GM18517 (cell line): ENCODE measurements at regions not wholly inside any gene's neighbourhood (a gene's known extent, or its start where the extent isn't known, plus 50 kb on each side); places are given as distances from the start of the nearest gene placed in this dataset.

Source experiments
- ATAC-seq: cut with Tn5 transposase; IDR thresholded peaks from one replicate; pipeline ENCODE4 v1.9.1; 2021; ENCODE audit warnings: mild to moderate bottlenecking, moderate library complexity; ENCODE audit not compliant: unreplicated experiment

DNA sequence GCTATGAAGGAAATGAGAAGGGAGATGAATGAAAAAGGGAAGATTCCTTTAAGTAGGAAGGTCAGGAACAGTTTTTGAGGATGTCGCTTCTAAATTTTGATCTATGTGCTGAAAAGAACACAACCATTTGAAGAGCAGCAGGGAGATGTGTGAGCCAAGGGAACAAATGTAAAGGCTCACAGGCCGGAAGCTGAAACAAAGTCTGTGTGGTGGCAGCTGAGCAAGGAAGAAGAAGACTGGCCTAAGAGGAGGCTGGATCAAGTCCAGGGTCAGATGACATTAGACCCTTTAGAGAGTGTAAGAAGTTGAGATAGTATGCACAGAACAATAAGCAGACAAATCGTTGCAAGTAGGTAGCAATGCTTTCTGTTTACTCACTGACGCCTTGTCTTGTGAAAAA lies 1631.4 kb upstream of the TENM4 start:
- ATAC-seq, result no peak

DNA sequence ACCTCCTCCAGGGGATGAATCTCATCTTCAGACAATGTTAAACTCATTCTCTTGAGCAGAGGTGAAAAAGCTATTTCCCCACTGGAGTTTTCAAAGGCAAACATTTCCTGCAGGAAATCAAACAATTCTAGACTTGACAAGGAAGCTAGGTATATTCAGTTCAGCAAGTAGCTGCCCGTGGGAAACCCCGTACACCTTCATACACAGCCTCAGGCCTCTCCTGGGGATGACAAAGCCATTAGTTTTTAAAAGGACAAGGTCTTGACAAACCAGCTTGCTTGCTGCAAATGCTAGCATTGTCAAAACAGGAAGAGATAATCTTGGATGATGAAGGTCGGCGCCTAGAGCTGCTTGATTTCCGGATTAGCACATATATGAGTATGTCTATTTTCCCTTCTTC lies 1630.8 kb upstream of the TENM4 start:
- ATAC-seq, result no peak

DNA sequence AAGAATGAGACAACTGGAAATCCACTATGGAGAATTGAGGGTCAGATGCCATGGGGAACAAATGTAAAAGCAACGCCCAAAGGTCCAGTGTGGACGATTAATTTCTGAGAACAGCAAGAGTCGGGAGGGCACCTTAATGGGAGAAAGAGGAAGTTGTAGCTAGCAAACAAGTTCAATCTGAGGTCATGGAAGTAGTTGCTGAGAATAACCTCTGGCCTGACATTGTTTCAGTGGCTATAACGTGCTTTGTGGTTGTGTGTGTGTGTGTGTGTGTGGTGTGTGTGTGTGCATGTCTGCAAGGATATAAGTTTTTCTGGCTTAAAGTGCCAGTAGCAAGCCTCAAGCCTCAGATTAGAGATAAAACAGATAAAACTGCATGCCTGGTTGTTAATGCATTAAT lies 1630.1 kb upstream of the TENM4 start:
- ATAC-seq, result no peak

DNA sequence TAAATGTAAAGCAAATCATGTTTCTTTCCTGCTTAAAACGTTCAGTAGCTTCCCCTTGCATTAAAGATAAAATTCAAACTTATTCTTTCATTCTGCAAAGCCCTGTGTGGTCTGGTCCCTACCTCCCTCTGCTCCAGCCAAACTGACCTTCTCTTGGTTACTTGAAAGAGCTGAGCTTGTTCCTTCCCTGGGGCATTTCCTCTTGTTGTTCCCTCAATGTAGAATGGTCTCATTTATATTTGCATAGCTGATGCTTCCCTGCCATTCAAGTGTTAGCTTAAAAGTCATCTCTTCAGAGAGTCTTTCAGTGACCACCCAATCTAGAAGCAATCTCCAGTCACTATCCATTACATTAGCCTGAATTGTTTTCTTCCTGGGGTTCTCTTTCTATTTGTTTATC lies 1618.5 kb upstream of the TENM4 start:
- no peak for ATAC-seq

DNA sequence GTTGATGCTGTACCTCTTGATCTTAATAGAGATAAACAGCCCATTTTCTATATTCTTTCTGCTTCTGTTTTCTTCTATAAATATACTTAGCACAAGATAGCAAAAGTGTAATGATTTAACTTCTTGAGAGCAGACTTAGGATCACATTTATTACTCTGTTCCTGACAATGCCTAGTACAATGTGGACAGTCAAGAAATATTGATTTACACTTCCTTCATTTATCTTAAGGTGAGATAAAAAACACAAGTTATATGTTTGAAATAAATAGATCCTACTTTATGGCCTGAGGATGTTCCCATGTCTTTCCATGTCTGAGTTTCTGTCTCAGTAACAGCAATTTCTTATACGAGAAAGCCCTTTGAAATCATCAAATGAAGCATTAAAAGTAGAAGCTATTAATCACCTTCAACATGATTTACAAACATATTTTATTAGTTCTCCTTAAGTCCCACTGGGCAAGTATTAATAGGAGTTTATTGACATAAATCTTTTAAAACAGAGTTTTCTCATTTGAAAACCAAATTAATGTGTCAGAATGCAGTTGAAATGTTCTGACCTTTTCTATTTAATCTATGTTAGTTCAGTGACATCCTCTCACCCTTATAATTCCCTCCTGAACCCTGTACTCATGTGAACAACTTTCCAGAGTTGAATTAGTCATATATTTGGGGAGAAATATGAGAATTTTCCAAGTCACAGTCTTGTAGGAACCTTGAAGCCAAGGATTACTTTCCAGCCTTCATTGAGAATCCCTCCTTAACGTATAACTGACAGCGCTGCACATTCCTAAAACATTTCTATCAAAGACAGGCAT lies 1611.7 kb upstream of the TENM4 start:
- ATAC-seq, result no peak

DNA sequence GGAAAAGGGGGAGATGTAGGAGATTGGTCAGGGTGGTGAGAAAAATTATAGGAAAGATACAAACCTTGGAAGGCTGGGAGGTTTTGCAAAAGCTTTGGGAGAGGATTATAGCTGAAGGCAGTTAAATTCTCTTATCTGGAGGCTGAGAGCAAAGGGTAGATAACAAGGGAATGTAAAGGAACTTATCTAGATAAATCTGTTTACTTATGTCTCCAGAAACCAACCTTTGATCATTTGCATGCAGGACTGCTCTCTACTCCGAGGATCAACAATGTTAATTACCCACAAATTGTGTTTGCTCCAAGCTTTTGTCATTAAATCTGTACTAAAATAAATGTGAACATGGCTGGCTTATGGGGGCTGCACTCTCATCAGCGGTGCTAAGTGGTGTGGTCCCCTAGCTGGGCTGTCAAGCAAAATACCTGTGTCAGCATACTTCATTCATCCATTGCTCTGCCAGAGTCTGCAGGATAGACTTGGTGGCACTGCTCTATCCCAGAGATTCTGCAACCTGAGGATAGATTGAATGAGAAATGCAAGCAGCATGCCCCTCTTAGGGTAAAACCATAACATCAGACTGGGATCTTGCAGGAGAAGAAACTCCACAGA lies 1599.2 kb upstream of the TENM4 start:
- ATAC-seq, result no peak

- ATAC-seq, result no peak
These were observed 1595.5 kb upstream of the TENM4 start for GRCh38 chr11:81036168-81036870.

GRCh38 chr11:81033779-81034540 lies 1593.1 kb upstream of the TENM4 start:
- no peak for ATAC-seq

GRCh38 chr11:81032906-81033305 lies 1592.1 kb upstream of the TENM4 start:
- no peak for ATAC-seq

GRCh38 chr11:81030186-81030585 lies 1589.4 kb upstream of the TENM4 start:
- ATAC-seq, result no peak

DNA sequence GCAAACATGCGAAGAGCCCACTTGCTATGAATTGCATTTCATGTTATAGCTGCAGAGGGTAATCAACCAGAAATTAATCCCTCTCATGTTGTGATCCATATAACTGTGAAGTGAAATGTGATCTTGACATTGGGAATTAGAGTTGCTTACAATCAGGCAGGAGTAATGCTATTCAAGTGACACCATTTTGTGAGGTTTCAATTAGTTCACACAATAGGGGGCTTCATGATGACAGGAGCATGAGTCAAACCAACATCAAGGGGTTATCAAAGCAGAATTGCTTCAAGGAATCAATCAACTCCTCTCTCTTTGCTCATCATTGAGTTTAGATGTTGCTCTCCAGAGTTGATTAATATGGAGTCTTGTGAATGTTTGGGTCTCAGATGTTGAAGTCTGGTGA lies 1585.2 kb upstream of the TENM4 start:
- no peak for ATAC-seq

DNA sequence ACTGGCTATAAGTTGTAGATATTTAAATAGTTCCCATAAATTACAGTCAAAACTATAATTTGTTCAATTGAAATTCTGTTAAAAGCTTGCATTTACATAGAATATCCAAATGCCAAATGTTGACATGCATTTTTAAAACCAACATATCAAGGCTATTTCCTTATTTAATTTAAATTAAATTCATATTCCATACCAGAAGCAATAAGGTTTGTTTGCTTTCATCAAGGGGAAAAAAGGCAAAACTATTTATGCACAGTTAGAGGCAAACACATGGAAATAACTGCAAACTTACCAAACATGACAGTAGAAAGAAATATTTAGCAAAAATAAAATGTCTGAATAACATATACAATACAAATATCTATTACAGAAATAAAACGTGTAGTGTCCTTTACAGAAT lies 1581.2 kb upstream of the TENM4 start:
- no peak for ATAC-seq

DNA sequence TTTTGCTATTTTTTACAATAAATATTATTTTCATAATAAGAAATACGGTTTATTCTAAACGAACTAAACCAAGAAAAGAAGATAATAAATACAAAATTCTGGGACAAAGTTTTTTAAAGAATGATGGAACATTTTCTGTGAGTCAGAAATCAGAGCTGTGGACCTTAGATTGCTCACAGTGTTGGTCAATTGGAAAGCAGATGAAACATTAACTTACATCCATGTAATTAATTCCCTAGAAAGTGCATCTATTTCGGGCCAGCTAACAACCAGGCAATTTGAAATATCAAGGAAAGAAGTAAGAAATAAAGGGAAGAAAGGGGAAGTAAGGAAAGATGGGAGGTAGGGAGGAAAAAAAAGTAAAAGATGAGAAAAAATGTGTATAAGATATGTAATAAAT lies 1569.8 kb upstream of the TENM4 start:
- ATAC-seq, result no peak

DNA sequence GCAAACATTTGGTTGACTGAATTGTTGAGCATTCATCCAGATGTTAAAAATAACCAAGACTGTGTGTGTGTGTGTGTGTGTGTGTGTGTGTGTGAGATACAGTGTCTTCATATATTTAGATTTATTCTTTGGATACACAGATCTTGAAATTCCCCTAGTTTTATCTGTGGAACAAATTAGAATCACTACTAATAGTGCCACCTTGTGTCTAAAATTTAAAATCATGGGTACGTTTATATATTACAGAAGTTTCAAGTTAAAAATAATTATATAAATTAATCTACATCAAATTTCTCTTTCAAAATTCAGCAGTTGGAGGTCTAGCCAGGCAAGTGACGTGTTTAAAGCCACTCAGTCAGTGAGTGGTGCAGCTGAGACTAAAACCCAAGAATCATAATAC lies 1566.2 kb upstream of the TENM4 start:
- no peak for ATAC-seq

DNA sequence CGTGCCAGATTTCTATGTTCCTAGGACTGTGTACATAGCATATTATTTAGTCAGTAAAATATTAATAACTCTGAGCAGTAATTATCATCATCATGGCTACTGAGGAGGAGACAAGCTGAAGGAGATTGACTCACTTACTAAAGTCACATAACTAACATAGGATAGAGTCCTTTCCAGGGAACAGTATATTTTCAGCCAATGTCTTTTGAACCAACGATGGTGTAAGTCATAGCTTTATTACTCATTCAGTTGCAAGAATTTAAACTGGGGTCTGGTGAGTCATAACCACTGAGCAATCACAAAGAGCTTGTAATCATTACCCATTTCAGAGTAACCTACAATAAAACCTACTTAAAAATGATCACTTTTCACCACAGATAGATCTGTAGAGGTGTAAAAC lies 1564.8 kb upstream of the TENM4 start:
- ATAC-seq, result no peak

GRCh38 chr11:81004576-81004975 lies 1563.7 kb upstream of the TENM4 start:
- ATAC-seq, result no peak

DNA sequence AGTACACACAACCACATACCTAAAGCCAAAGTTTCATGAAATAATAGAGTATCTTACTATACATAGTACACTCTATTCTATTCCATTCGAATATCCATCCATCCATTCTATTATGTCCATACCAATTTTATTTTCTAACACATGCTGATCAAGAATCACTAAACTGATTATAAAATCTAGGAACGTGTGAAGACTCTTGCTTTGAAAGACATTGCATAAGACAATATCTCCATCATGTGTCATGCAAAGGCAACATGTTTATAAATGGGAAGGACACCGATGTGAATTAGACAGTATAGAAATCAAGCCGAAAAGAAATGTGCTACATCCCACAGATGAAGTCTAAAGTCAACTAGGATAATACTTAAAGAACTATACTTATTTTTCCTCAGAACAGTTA lies 1561.5 kb upstream of the TENM4 start:
- ATAC-seq, result no peak

- no peak for ATAC-seq
These were observed 1559.9 kb upstream of the TENM4 start for GRCh38 chr11:81000735-81001134.

DNA sequence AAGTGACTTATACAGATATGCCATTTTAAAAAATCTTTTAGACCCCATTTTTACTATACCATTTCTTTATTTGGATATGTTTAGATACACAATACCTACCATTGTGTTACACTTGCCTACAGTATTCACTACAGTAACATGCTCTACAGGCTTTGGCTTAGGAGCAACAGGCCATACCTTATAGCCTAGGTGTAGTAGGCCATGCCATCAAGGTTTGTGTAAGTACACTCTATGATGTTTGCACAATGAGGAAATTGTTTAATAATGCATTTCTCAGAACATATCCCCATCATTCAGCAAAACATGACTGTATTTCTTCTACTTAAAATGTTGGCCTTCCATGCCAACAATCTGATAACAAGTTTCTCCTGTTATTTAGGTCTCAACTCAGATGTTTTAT lies 1559.5 kb upstream of the TENM4 start:
- no peak for ATAC-seq

- ATAC-seq, result no peak
These were observed 1554.7 kb upstream of the TENM4 start for GRCh38 chr11:80995523-80995922.

DNA sequence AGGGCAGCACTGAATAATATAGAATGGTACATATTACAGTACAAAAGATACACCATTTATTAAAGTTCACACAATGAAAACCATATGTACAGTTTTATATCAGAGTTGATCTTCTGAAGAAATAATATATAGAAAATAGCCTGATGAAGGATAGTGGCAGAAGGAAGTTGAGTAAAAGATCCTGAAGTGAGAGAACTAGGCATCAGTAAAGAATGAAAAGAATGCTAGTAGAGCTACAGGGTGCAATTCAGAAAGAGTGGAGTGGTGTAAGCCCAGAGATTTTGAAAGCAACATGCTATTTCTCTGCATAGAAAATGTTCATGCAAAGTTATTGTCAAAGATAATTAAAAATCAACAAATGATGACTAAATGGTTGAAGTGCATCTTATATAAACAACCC lies 1552.7 kb upstream of the TENM4 start:
- ATAC-seq, result no peak
